Right ventricle myocardium inferior (tissue), 1 donor: ENCODE measurements at regions not wholly inside any gene's neighbourhood (a gene's known extent, or its start where the extent isn't known, plus 50 kb on each side); places are given as distances from the start of the nearest gene placed in this dataset.

Experiments used
- ATAC-seq: fragments of 200-7000 bp; cut with Tn5 transposase; one replicate; pipeline ENCODE4 v1.9.1; 2020; ENCODE audit warnings: mild to moderate bottlenecking, moderate library complexity
- DNase-seq: peaks from one replicate; pipeline ENCODE4 v3.0.0; 2021; ENCODE audit errors: missing footprints
- intact Hi-C: fragments of 100-400 bp; cut with DNase I; formaldehyde crosslinking; loops from one replicate; pipeline ENCODE4 v1.11.0; 2022
- donor health status: DM: no; HTN: yes; CAD: no; lungs with severe emphysema.

GRCh38 chr7:97454636-97455035, 277.2 kb upstream of the TAC1 start:
- DNase-seq (no peak), ATAC-seq (no peak)
- intact Hi-C loops: no loop called here

DNA sequence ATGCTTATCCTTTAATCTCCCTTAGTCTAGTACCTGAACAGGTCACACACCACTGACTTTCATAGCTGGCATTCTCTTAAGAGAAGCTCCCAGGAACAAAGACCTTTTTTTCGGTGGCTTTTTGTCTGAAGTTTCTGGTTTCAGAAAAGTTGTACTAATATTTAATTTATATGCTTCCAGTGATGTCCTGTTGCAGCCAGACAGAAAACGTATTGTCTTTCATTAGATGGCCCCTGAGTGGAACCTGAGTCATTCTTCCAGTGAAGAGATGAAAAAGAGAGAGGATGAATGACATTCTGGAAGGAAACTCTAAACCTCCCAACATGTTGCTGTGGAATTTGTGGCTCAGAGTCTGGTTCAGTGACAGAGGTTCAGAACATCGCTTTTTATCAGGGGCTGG, 274.8 kb upstream of the TAC1 start:
- no peak for ATAC-seq
- no peak for DNase-seq
- intact Hi-C loops: no loop called here

- intact Hi-C loops: loop anchor here (1.0 kb wide), 1 partner anchor 10 kb away; no protein-coding TSS in a partner anchor
- DNase-seq (no peak), ATAC-seq (no peak)
Observed at GRCh38 chr7:97460433-97460832, 271.5 kb upstream of the TAC1 start.

DNA sequence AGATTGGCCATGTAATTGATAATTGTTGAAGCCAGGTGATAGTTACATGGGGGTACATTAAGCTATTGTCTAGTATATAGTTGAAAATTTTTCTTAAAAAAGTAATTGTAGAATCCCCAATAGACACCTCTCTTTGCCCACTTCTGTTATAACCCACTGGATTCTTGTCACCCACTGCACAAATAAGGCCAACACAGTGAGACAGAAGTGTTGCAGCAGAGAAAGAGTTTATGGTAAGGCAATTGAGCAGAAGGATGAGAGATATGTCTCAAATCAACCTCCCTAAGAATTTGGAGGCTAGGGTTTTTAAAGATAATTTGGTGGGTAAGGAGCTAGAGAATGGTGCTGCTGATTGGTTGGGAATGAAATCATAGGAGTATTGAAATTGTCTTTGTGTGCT, 270.3 kb upstream of the TAC1 start:
- ATAC-seq (no peak), DNase-seq (no peak)
- intact Hi-C loops: no loop called here

DNA sequence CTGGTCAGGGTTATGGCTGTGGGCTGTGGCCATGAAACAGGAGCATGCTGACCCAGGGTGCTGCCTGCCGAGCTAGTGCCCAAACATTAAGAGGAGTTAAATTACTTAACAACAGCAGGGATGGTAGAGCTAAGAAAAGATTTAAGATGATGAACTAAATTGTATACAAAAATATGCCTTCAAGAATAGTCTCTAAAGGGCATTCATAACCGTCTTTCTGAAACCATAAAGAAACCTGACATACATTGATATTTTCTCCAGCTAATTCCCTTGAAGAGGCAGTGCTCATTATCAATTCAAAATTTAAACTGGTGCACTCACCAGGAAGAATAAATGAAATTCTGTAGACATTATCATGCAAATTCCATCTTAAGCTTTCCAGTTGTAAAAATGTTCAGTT, 265.8 kb upstream of the TAC1 start:
- DNase-seq (no peak), ATAC-seq (no peak)
- intact Hi-C loops: no loop called here

- DNase-seq: no peak
Observed at GRCh38 chr7:97466999-97467740, 264.7 kb upstream of the TAC1 start.

GRCh38 chr7:97468493-97468892, 263.4 kb upstream of the TAC1 start:
- intact Hi-C loops: no loop called here
- DNase-seq (no peak), ATAC-seq (no peak)

More at GRCh38 chr7:97466999-97467740, 264.7 kb upstream of the TAC1 start:
- ATAC-seq: no peak
- intact Hi-C loops: no loop called here

GRCh38 chr7:97470726-97471125, 261.2 kb upstream of the TAC1 start:
- DNase-seq (no peak), ATAC-seq (no peak)
- intact Hi-C loops: no loop called here

- ATAC-seq (no peak), DNase-seq (no peak)
- intact Hi-C loops: no loop called here
Observed at GRCh38 chr7:97471491-97471890, 260.4 kb upstream of the TAC1 start.

DNA sequence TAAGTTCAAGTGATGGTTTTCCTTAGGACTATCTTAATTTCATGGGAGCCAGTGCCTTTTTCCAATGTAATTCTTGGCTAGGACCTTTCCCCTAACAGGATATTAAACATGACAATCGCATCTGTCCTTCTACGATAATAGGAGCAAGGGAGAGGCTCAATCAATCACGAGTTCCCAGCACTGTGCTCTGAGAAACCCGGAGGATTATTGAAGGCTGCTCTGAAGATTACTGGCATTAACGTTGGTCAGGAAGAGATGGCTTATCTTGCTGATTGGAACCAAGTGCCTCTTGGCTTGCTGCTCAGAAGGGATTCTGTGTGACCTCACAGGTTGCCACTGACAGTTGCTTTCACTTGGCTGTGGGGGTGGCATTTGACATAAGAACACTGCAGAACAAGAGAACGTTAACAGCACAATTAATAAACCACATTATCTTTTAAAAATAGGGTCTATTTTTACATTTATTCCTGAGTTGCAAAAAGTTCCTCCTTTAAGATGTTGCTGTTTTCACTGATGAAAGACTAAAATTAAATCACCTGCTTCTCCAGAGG, 252.1 kb upstream of the TAC1 start:
- intact Hi-C loops: no loop called here
- ATAC-seq: no peak
- no peak for DNase-seq

DNA sequence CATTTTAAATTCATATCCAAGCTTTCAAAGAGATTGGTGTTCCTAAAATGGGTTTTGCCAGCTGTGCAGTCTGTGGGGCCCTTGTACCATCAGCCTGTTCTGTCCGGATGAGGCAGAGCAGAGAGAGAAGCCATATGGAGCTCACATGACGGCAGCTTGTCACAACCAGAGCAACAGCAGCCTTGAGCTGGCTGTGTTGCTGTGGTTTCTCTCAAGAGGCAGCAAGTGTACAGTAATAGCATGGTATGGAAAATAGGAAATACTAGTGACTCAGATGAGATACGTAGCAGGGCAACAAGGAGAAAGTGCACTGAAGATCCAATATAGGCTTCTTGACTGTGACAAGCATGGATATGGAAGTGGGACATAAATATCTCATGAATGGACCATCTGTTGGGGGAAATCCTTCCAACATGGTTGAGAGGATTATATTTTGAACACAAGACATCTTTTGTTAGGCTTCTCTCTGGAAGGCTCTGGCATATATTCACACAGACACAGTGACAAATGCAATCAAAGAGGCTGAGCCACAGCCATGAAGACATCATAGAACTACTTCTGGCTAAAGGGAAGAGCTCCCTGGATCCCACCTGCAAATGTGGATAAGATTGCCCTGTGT, 251.0 kb upstream of the TAC1 start:
- ATAC-seq: no peak
- DNase-seq: no peak
- intact Hi-C loops: no loop called here

DNA sequence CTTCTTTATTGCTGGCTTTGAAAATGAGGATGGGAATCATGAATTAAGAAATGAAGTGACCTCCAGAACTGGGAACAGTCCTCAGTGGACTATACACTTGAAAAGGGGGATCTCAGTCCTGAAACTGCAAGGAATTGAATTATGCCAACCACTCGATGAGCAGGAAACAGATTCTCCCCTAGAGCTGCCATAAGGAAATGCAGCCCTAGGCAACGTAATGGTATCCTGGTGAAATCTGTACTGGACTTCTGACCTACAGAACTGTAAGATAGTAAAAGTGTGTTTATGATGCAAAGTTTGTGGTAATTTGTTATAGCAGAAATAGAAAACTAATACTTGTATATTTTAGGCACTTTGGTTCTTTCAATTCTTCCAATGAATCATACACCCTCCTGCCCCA, 236.4 kb upstream of the TAC1 start:
- ATAC-seq (no peak), DNase-seq (no peak)
- intact Hi-C loops: loop anchor here (5.0 kb wide), 1 partner anchor 342 kb away; no protein-coding TSS in a partner anchor

DNA sequence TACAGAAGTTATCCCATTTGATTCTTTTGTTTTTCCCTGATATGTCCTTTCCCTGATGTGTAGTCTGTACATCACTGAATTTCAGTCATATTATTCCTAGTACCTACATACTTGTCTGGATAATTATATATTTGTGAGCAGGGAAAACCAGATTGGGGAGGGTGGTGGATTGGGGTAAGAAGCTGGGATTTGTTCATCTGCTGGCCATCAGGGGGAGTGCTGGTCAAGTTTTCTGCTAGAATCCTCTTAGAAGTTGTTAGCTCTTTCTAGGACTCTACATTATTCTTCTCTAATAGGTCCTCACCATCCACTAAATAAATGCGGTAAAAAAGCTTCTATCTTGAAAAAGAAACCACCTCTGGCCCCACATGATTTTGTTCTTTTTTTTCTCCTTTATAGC, 232.7 kb upstream of the TAC1 start:
- intact Hi-C loops: loop anchor here (5.0 kb wide), 1 partner anchor 338 kb away; no protein-coding TSS in a partner anchor
- ATAC-seq (no peak), DNase-seq (no peak)

DNA sequence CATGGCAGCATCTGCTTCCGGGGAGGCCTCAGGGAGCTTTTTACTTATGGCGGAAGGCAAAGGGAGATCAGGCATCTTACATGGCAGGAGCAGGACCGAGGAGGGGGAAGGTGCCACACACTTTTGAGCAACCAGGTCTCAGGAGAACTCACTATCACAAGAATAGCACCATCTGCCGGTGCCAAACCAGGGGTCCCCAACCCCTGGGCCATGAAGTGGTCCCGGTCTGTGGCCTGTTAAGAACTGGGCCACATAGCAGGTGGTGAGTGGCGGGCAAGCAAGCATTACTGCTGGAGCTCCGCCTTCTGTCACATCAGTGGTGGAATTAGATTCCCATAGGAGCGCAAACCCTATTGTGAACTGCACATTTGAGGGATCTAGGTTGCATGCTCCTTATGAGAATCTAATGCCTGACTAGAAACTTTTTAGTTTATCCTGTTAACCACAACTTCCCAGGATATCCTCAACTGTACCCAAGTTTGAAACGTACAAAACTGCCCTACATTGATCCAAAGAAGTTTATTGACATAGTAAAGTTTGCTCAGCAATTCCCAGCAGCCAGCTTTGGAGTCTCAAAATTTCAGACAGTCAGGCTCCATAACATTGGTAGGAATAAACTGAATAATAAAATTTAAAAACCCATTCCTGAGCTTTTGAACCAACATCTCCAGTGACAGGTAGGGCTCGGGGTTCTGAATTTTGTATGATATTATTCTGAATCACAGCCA, 228.4 kb upstream of the TAC1 start:
- ATAC-seq (no peak), DNase-seq (no peak)
- intact Hi-C loops: no loop called here

DNA sequence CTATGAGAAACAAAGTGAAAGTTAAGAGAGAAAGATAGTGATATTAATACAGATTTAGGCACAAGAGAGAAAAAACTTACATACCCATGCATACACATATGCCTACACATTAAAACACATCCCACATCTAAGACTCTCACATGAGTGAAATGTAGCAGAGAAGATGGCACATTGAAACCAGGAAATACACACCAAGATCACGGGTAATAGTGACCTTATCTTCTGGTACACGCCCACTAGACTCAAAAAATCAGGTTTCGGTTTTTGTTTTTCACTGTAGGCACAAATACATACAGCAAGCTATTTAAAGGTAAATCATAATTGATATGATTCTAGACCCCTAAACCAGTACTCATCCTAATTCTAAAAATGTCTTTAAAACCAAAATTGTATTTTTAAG, 225.2 kb upstream of the TAC1 start:
- no peak for DNase-seq
- intact Hi-C loops: no loop called here
- ATAC-seq: no peak

- intact Hi-C loops: no loop called here
- ATAC-seq (no peak), DNase-seq (no peak)
Observed at GRCh38 chr7:97512441-97513207, 219.3 kb upstream of the TAC1 start.

GRCh38 chr7:97513326-97513725, 218.6 kb upstream of the TAC1 start:
- intact Hi-C loops: no loop called here
- no peak for DNase-seq
- no peak for ATAC-seq

DNA sequence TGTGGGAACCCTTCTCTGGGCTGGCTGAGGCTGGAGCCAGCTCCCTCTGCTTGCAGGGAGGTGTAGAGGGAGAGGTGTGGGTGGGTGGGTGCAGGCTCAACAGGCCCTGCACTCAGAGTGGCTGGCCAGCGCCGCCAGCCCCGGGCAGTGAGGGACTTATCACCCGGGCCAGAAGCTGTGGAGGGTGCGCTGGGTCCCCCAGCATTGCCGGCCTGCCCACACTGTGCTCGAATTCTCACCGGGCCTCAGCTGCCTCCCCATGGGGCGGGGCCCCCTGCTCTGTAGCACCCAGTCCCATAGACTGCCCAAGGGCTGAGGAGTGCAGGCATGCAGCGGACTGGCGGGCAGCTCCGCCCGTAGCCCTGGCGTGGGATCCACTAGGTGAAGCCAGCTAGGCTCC, 190.7 kb upstream of the TAC1 start:
- no peak for ATAC-seq
- no peak for DNase-seq
- intact Hi-C loops: no loop called here

- DNase-seq (no peak), ATAC-seq (no peak)
- intact Hi-C loops: no loop called here
Observed at GRCh38 chr7:97555857-97556421, 175.9 kb upstream of the TAC1 start.
